DMS79 (cell line): ENCODE measurements at regions not wholly inside any gene's neighbourhood (a gene's known extent, or its start where the extent isn't known, plus 50 kb on each side); places are given as distances from the start of the nearest gene placed in this dataset.
"Not testable (repeated sequence)": the region's sequence is repeated elsewhere in the genome, so short reads cannot be mapped to it uniquely, and the experiment has no call there.

Experiments used
- DNase-seq: peaks from one replicate; lab custom pipeline; 2025; lab: John Stamatoyannopoulos, UW

GRCh38 chr13:63840551-63841421, 2425.1 kb upstream of the PCDH20 start:
- DNase-seq: no peak

- DNase-seq: no peak
These were observed 2422.9 kb upstream of the PCDH20 start for GRCh38 chr13:63838366-63839110.

- DNase-seq: not testable (repeated sequence)
These were observed 2422.1 kb upstream of the PCDH20 start for GRCh38 chr13:63837701-63838100.

- DNase-seq: not testable (repeated sequence)
These were observed 2414.0 kb upstream of the PCDH20 start for GRCh38 chr13:63829609-63830008.

GRCh38 chr13:63821785-63822184, 2406.1 kb upstream of the PCDH20 start:
- not testable (repeated sequence) for DNase-seq

GRCh38 chr13:63811428-63812004, 2395.9 kb upstream of the PCDH20 start:
- DNase-seq: not testable (repeated sequence)

- not testable (repeated sequence) for DNase-seq
These were observed 2375.5 kb upstream of the PCDH20 start for GRCh38 chr13:63791134-63791533.

- DNase-seq: no peak
These were observed 2358.5 kb upstream of the PCDH20 start for GRCh38 chr13:63774133-63774532.

- no peak for DNase-seq
These were observed 2357.8 kb upstream of the PCDH20 start for GRCh38 chr13:63773476-63773875.

GRCh38 chr13:63757683-63758082, 2342.0 kb upstream of the PCDH20 start:
- DNase-seq: not testable (repeated sequence)

- not testable (repeated sequence) for DNase-seq
These were observed 2334.2 kb upstream of the PCDH20 start for GRCh38 chr13:63749857-63750256.

- not testable (repeated sequence) for DNase-seq
These were observed 2326.1 kb upstream of the PCDH20 start for GRCh38 chr13:63741814-63742101.

- no peak for DNase-seq
These were observed 2325.6 kb upstream of the PCDH20 start for GRCh38 chr13:63741029-63741813.

- not testable (repeated sequence) for DNase-seq
These were observed 2323.6 kb upstream of the PCDH20 start for GRCh38 chr13:63739112-63739735.

GRCh38 chr13:63737418-63737817, 2321.8 kb upstream of the PCDH20 start:
- DNase-seq: no peak

- no peak for DNase-seq
These were observed 2316.2 kb upstream of the PCDH20 start for GRCh38 chr13:63731896-63732295.

- not testable (repeated sequence) for DNase-seq
These were observed 2296.5 kb upstream of the PCDH20 start for GRCh38 chr13:63712159-63712558.

- DNase-seq: no peak
These were observed 2291.1 kb upstream of the PCDH20 start for GRCh38 chr13:63706751-63707150.

- DNase-seq: no peak
These were observed 2288.9 kb upstream of the PCDH20 start for GRCh38 chr13:63704521-63704920.

GRCh38 chr13:63700350-63700749, 2284.7 kb upstream of the PCDH20 start:
- DNase-seq: no peak

GRCh38 chr13:63699948-63700347, 2284.3 kb upstream of the PCDH20 start:
- no peak for DNase-seq

- DNase-seq: no peak
These were observed 2280.4 kb upstream of the PCDH20 start for GRCh38 chr13:63696055-63696454.
